ENCODE measurements at regions not wholly inside any gene's neighbourhood (a gene's known extent, or its start where the extent isn't known, plus 50 kb on each side); places are given as distances from the start of the nearest gene placed in this dataset.

DNA sequence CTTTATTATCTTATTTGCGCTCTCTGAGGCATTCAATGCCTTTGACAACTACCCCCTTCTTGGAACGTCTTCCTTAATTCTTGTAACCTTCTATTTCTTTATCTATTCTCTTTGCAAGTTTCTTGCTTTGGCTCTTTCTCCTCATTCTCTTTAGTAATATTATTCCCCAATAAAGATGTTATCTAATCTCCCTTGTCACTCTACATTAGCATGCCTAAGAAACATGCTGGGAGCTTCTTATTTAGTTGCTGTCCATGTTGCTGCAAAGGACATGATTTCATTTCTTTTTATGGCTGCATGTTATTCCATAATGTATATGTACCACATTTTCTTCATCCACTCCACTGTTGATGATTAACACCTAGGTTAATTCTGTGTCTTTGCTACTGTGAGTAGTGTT is 113.7 kb downstream of the RDH14 start:
- Mint-ChIP-seq H3K4me3 (no peak overlapping the region), H3K27ac (no peak overlapping the region), H3K4me1 (no peaks in the 10 kb centered on the region), H3K9me3 (peaks cover 0 to 8% (median 0%) of the 10 kb centered on the region in 7 donors), H3K27me3 (peaks cover 16 to 35% (median 26%) of the 10 kb centered on the region in 3 donors), H3K36me3 (no peaks in the 10 kb centered on the region)
- ATAC-seq (ENCODE audit: low read depth in 2 of 2) (no peak), DNase-seq (no peak)

DNA sequence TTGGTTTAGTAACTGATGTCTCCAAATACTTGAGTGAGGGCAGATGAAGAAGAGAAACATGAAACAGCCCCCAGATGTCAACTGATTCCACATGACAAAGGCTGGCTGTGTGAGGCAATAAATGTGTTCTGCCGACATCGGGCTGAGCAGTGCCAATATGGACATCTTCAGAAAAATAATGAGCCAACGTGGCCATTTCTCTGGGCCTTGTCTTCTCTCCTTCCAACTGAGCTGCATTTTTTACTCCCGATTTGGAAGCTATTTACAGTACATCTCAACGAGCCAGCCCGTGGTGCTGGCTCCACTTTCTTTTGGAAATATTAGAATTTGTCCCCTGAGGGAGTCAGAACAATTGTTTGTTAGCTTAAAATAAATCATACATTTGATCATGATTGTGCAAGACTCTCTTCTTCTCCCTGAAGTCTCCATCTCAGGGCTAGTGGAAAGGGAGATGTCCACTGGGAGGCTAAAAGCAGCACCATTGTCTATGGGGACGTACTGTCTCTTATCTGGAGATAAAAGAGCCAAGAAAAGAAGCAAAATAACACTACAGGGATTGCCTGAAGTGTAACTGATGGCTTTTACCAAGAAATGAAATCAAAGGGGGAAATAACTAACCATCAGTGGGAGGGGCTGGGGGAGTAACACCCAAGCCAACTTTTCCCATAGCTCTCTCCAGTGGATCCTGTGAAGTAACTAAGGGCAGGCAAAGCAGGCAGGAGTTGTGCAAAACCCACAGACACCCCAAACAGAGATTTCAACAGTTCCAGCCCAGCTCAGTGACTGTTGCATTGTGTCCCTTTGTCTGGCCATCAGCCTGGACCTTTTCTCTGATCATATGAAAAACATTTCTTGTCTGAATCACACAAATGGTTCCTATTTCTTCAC is 114.8 kb downstream of the RDH14 start:
- ATAC-seq (ENCODE audit: low read depth in 2 of 2) (no peak), DNase-seq (no peak)
- Mint-ChIP-seq H3K4me1 (no peaks in the 10 kb centered on the region), H3K4me3 (no peak overlapping the region), H3K27me3 (peaks cover 18 to 39% (median 30%) of the 10 kb centered on the region in 3 donors), H3K27ac (peak overlapping the region in 1 of 6 donors; percentile 16), H3K9me3 (peaks cover 0 to 8% (median 0%) of the 10 kb centered on the region in 7 donors), H3K36me3 (no peaks in the 10 kb centered on the region)

DNA sequence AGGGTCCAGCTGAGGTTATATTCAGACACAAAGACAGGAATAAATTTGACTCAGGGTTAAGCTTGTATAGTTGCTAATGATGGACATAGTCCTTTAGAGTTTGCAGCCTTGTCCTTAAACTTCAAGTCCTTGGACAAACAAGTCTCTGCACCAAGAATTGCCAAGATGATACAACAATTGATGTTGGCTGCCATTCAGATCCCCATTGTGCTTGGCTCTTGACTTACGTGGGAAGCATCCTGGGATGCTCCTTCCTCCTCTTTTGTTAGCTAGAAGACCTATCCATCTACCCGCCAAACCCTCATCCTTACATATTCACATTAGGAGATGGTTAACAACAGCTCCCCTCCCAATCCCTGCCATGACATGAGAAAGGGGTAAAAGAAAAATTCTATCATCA is 115.6 kb downstream of the RDH14 start:
- peaks cover 18 to 39% (median 33%) of the 10 kb centered on the region in 3 donors for H3K27me3 Mint-ChIP-seq
- ATAC-seq (ENCODE audit: low read depth in 2 of 2) (no peak), DNase-seq (no peak)
- no peak overlapping the region for H3K27ac Mint-ChIP-seq
- peaks cover 0 to 8% (median 0%) of the 10 kb centered on the region in 7 donors for H3K9me3 Mint-ChIP-seq
- no peaks in the 10 kb centered on the region for H3K36me3 Mint-ChIP-seq
- no peak overlapping the region for H3K4me3 Mint-ChIP-seq
- no peaks in the 10 kb centered on the region for H3K4me1 Mint-ChIP-seq

DNA sequence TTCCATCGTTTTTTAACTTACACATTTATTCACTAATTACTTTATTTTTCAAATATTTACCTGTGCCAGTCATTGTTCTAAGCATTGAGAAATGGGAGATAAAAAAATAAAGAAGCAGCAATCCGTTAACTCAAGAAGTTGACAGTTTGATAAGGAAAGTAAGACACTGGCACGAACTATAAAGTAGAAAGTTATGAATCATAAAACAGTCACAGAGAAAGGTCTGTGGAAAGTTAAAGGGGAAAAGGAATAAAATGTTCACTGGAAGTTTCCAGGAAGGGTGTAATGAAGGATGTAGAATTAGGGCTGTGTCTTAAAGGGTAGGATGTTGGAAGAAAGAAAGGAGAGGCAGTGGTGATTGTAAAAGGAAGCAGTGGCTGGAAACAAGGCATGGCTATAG is 118.9 kb downstream of the RDH14 start:
- Mint-ChIP-seq H3K9me3 (peaks cover 0 to 6% (median 0%) of the 10 kb centered on the region in 7 donors), H3K27ac (no peak overlapping the region), H3K27me3 (peaks cover 15 to 38% (median 34%) of the 10 kb centered on the region in 3 donors), H3K4me1 (no peaks in the 10 kb centered on the region), H3K4me3 (no peak overlapping the region), H3K36me3 (no peaks in the 10 kb centered on the region)
- ATAC-seq (ENCODE audit: low read depth in 2 of 2) (no peak), DNase-seq (no peak)

DNA sequence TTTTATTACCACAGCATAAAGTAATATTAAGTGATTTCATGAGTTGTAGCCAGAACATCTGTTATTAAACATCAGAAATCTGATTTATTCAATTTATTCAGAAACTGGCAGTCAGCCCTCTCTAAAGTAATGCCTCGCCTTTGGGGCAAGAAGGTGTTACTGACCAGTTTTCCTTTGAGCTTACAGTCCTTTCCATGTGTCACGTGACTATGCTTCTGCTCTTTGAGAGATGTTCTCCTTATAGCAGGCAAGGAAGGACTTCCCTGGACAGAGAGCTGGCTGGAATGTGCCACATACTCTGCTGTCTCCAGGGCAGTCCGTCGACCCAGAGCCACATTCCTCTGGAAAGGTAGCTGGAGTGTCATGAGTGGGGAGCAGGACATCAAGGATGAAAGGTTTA is 119.7 kb downstream of the RDH14 start:
- DNase-seq, result no peak
- peaks cover 0 to 6% (median 0%) of the 10 kb centered on the region in 7 donors for H3K9me3 Mint-ChIP-seq
- H3K27me3 Mint-ChIP-seq, result peaks cover 10 to 31% (median 28%) of the 10 kb centered on the region in 3 donors
- no peaks in the 10 kb centered on the region for H3K36me3 Mint-ChIP-seq
- no peaks in the 10 kb centered on the region for H3K4me1 Mint-ChIP-seq
- H3K27ac Mint-ChIP-seq, result no peak overlapping the region
- H3K4me3 Mint-ChIP-seq, result no peak overlapping the region
- no peak for ATAC-seq (ENCODE audit: low read depth in 2 of 2)

DNA sequence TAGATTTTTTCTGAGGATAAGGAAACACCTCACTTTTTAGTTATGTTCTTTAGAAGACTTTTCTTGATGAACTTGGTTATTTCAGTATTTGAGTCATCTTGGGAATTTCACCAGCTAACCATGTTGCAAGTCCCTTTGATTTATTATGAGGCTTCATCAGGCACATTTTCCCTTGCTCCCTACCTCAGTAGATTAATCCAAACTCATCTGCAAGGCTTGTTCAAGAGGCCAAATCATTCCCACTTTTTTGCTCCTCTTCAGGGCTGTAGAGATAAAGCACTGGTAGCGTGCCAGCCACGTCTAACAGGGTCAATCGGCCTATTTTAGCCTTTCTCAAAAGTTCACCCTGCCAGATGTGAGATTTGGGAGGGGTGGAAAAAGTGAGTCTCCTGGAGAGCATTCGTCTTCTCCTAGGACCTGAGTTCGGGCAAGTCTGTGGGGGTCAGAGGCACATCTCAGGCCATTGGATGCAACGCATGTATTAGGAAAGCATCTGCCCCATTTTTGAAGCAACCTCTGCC is 120.3 kb downstream of the RDH14 start:
- no peak for DNase-seq
- no peak overlapping the region for H3K27ac Mint-ChIP-seq
- no peaks in the 10 kb centered on the region for H3K4me1 Mint-ChIP-seq
- peaks cover 10 to 29% (median 28%) of the 10 kb centered on the region in 3 donors for H3K27me3 Mint-ChIP-seq
- no peak overlapping the region for H3K4me3 Mint-ChIP-seq
- H3K36me3 Mint-ChIP-seq, result no peaks in the 10 kb centered on the region
- peaks cover 0 to 6% (median 0%) of the 10 kb centered on the region in 7 donors for H3K9me3 Mint-ChIP-seq
- no peak for ATAC-seq (ENCODE audit: low read depth in 2 of 2)

DNA sequence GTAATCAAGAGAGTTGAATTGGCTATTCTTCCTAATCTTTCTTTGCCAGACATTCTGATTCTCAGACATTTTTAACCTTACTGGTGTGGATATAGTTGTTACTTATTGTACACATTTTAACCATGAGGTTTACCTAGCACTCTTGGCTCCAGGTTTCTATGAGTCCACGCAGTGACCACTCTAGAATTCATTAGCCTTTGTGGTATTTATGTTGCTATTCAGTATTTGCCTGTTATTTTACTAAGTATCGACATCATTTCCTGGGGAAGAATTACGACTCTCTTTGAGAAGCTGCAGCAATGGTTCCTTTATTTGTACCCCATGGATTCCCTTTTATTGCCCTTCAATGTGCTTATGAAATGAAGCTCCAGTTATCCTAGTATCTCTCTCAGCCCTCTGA is 120.7 kb downstream of the RDH14 start:
- Mint-ChIP-seq H3K4me1 (no peaks in the 10 kb centered on the region), H3K36me3 (no peaks in the 10 kb centered on the region), H3K4me3 (no peak overlapping the region), H3K27ac (no peak overlapping the region), H3K27me3 (peaks cover 10 to 29% (median 28%) of the 10 kb centered on the region in 3 donors), H3K9me3 (peaks cover 0 to 4% (median 0%) of the 10 kb centered on the region in 7 donors)
- ATAC-seq (ENCODE audit: low read depth in 2 of 2) (no peak), DNase-seq (no peak)

DNA sequence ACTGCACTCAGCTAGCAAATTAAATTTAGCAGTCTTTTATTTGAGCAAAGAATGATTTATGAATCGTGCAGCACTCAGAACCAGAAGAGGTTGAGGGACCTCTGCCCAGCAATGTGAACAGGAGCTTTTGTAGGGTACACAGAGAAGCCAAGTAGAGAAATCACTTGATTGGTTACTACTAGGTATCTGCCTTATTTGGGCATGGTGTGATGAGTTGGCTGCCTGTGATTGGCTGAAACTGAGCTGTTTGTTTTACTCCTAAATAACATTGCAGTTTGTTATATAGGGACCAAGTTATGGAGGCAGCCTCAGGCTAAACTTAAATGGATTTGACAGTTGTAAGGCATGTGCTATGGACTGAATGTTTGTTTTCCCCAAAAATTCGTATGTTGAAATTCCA is 122.5 kb downstream of the RDH14 start:
- Mint-ChIP-seq H3K36me3 (no peaks in the 10 kb centered on the region), H3K27ac (no peak overlapping the region), H3K27me3 (peaks cover 13 to 29% (median 17%) of the 10 kb centered on the region in 3 donors), H3K9me3 (peaks cover 0 to 4% (median 0%) of the 10 kb centered on the region in 7 donors), H3K4me3 (no peak overlapping the region), H3K4me1 (no peaks in the 10 kb centered on the region)
- no peak for DNase-seq
- ATAC-seq (ENCODE audit: low read depth in 2 of 2), result no peak

DNA sequence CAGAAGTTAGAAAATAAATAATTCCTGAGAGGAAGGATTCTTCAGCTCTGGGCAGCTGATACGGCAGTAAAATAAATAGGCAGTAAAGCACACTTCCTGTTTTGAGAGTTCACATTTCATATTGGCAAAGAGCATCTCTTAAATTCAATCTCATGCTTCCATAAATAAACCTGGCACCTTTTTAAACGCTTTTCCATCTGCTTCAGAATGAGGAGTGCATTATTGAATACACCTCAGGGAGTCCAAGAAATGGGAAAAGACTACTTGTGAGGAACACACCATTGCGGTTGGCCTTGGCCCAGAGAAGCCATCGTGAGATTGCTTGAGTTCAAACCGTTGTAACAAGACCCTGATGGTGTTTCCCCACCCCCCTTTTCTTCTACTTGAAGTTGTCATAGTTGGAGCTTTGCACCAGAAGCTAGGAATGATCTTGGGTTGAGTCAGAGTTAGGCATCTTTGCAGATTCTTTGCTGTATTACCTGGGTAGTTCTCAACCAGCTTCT is 123.9 kb downstream of the RDH14 start:
- no peak overlapping the region for H3K4me3 Mint-ChIP-seq
- no peaks in the 10 kb centered on the region for H3K4me1 Mint-ChIP-seq
- ATAC-seq (ENCODE audit: low read depth in 2 of 2), result no peak
- no peaks in the 10 kb centered on the region for H3K36me3 Mint-ChIP-seq
- peaks cover 4 to 18% (median 10%) of the 10 kb centered on the region in 3 donors for H3K27me3 Mint-ChIP-seq
- no peak for DNase-seq
- peaks cover 0 to 4% (median 0%) of the 10 kb centered on the region in 7 donors for H3K9me3 Mint-ChIP-seq
- H3K27ac Mint-ChIP-seq, result no peak overlapping the region

DNA sequence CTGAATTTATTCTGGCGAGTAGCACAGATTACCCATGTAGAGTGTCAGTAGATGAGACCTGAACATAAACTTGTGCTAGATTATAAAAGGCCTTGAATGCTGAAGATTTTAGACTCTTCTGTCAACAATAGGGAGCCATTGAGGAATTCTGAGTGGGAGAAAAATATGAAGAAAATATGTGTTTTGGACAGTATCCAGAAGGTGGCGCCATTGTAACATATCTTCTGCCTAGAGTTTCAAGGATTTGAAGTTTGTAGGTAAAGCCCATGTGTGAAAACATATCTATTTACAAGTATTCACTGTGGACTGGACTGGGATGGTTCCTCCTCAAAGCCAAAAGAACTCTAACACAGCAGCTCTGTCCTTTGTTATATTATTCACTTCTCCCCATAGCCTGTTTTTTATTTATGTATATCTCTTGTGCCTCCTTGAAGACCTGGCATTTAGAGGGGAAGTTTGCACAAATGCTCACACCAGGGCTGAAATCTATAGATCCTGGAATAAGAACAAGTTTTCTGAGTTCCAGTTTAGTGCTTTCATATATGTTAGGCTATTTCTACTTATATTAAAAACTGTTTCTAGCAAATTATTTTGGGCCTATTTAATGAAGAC is 124.9 kb downstream of the RDH14 start:
- H3K4me3 Mint-ChIP-seq, result no peak overlapping the region
- DNase-seq (no peak), ATAC-seq (ENCODE audit: low read depth in 2 of 2) (no peak)
- no peaks in the 10 kb centered on the region for H3K36me3 Mint-ChIP-seq
- no peaks in the 10 kb centered on the region for H3K4me1 Mint-ChIP-seq
- H3K9me3 Mint-ChIP-seq, result peaks cover 0 to 4% (median 0%) of the 10 kb centered on the region in 7 donors
- no peak overlapping the region for H3K27ac Mint-ChIP-seq
- H3K27me3 Mint-ChIP-seq, result peaks cover 0 to 23% (median 15%) of the 10 kb centered on the region in 3 donors

DNA sequence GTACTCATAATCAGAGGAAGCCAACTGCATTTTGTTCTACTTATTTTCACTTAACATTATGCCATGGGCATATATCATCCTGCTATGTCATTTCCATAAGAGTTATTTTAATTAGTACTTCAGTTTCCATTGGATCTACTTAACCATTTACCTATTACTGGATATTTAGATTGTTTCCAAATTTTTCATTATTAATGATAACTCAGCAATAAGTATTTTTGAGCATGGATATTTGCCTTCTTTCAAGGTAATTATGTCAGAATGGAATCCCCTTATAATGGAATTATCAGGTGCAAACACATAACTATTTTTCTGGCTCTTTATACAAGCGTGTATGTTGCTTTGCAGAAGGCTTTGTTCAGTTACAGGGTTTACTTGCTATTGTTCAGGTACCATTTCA is 126.6 kb downstream of the RDH14 start:
- peaks cover 0 to 4% (median 0%) of the 10 kb centered on the region in 7 donors for H3K9me3 Mint-ChIP-seq
- no peak overlapping the region for H3K4me3 Mint-ChIP-seq
- DNase-seq, result no peak

DNA sequence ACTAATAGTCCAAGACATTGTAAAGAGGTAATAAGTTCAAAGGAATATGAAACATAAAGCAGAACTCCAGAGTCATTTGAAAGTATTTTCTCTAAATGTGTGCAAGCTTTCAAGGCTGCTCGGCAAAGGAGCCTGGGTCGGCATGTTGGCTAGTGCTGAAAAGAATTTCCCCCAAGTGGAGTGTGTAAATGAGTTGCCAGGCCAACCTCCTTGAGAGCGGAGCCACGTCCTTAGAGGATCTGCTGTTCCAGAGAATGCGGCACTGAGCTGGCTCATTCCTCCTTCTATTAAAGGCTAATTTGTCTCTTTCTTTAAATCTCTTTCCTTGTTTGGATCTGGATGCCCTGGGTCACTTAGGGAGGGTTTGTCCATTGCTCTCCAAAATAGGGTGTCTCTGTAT is 127.5 kb downstream of the RDH14 start:
- H3K27me3 Mint-ChIP-seq, result peaks cover 8 to 15% (median 15%) of the 10 kb centered on the region in 3 donors
- no peaks in the 10 kb centered on the region for H3K4me1 Mint-ChIP-seq
- ATAC-seq (ENCODE audit: low read depth in 2 of 2) (no peak), DNase-seq (no peak)
- H3K36me3 Mint-ChIP-seq, result no peaks in the 10 kb centered on the region
- H3K9me3 Mint-ChIP-seq, result peaks cover 0 to under 1% (median 0%) of the 10 kb centered on the region in 7 donors
- no peak overlapping the region for H3K4me3 Mint-ChIP-seq
- H3K27ac Mint-ChIP-seq, result no peak overlapping the region

More for the DNA sequence above, 126.6 kb downstream of the RDH14 start:
- H3K36me3 Mint-ChIP-seq, result no peaks in the 10 kb centered on the region
- ATAC-seq (ENCODE audit: low read depth in 2 of 2), result no peak
- H3K27ac Mint-ChIP-seq, result no peak overlapping the region
- peaks cover 8 to 15% (median 15%) of the 10 kb centered on the region in 3 donors for H3K27me3 Mint-ChIP-seq
- H3K4me1 Mint-ChIP-seq, result no peaks in the 10 kb centered on the region

DNA sequence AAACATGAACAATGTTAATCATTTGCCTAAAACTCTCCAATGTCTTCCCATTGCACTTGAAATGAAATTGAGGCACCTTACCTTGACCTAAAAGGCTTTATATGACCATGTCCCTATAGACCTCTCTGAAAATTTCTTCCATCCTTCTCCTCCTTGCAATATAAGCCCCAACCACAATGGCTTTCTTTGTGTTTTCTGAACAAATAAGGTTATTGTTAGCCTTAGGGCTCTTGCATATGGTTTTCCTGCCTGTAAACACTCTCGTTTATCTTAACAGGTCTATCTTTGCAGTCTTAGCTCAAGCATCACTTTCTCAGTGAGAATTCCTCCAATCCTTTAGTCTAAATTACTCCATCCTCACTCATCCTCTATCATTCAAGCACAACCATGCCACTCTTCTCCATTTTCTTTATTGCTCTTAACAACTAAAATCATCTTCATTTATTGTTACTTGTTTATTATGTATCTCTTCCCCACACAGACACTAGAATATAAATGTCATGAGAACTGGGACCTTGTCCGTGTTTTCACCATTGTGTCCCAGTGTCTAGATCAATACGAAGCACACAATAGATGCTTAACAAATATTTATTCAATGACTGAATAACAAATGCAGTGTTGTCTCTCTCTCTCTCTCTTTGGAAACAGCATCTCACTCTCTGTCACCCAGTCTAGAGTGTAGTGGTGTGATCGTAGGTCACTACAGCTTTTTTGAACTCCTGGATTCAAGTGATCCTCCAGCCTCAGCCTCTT is 129.3 kb downstream of the RDH14 start:
- Mint-ChIP-seq H3K4me1 (no peaks in the 10 kb centered on the region), H3K27ac (no peak overlapping the region), H3K36me3 (no peaks in the 10 kb centered on the region), H3K9me3 (peaks cover 0 to 1% (median 0%) of the 10 kb centered on the region in 7 donors), H3K27me3 (peaks cover 19 to 21% (median 20%) of the 10 kb centered on the region in 3 donors), H3K4me3 (no peak overlapping the region)
- ATAC-seq (ENCODE audit: low read depth in 2 of 2), result no peak
- no peak for DNase-seq

Data from naive B cell (primary cell).